Prostate gland (tissue), 2 donors: ENCODE measurements at regions not wholly inside any gene's neighbourhood (a gene's known extent, or its start where the extent isn't known, plus 50 kb on each side); places are given as distances from the start of the nearest gene placed in this dataset.

Experiments
- DNase-seq: peaks from one replicate; pipeline ENCODE4 v3.0.0-alpha.2; 2019; ENCODE audit warnings: low spot score
- H3K27ac ChIP-seq, 2 donors: fragments of 200-600 bp; sonication (generic); 2 replicates each; pipeline ENCODE4 v1.5.1; 2017 to 2019
- H3K27me3 ChIP-seq: fragments of 200-600 bp; sonication (generic); replicated peaks from 2 replicates; pipeline ENCODE4 v1.5.1; 2019; ENCODE audit not compliant: insufficient read depth
- H3K36me3 ChIP-seq, 2 donors: fragments of 200-600 bp; sonication (generic); 1 replicate in 1 of 2; 2 replicates in 1 of 2; pipeline versions ENCODE4 v1.5.1 to v1.8.1; 2017 to 2019
- H3K4me1 ChIP-seq: fragments of 200-600 bp; sonication (generic); replicated peaks from 2 replicates; pipeline ENCODE4 v1.5.1; 2019
- H3K4me3 ChIP-seq, 2 donors: fragments of 200-600 bp; sonication (generic); 2 replicates each; pipeline ENCODE4 v1.5.1; 2017 to 2019
- H3K9me3 ChIP-seq: fragments of 200-600 bp; sonication (generic); 2 replicates; pipeline ENCODE4 v1.5.1; 2017
- CTCF ChIP-seq, 4 experiments: fragments of 200-600 bp in 2 of 4; fragments of 450-650 bp in 2 of 4; sonication (generic) in 2 of 4; IDR thresholded peaks; 1 replicate in 3 of 4; 2 replicates in 1 of 4; pipeline ENCODE4 v1.5.1; 2016 to 2019; ENCODE audit warnings: antibody characterized with exemption in 4 of 4, mild to moderate bottlenecking in 2 of 4, moderate library complexity in 2 of 4
- POLR2A ChIP-seq: fragments of 450-650 bp; IDR thresholded peaks from one replicate; pipeline ENCODE4 v1.6.1; 2016; ENCODE audit warnings: antibody characterized with exemption, mild to moderate bottlenecking
- POLR2AphosphoS5 ChIP-seq: sonication (generic); formaldehyde crosslinking; IDR thresholded peaks from one replicate; pipeline ENCODE4 v1.6.1; 2017; ENCODE audit warnings: antibody characterized with exemption
- whole genome bisulfite sequencing: methylation state at CpG from one replicate; pipeline ENCODE4 v1.1.5; 2018; 5-methylcytosine and 5-hydroxymethylcytosine counted together
- intact Hi-C: fragments of 100-400 bp; cut with DNase I; formaldehyde crosslinking; loops from one replicate; pipeline ENCODE4 v1.14.2; 2022

DNA sequence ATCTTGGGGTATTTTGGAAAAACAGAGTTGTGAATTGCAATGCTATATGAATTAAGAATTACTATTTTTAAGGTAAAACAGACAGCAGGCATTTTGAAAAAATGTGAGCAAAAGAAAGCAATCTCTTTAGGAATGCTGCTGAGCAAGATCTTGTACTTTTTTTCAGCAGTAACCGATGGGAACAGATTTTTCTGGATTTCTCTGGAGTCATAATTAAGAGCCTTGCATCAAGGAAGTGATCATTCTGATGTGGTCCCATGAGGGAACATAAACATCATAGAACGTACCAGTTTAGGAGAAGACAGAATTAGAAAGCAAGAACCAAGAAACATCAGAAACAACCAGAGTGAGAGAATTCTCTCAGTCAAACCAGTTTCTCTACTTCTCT, 157.0 kb upstream of the AGR3 start:
- Histone ChIP-seq H3K27ac (no peak overlapping the region), H3K4me1 (no peaks in the 10 kb centered on the region)

DNA sequence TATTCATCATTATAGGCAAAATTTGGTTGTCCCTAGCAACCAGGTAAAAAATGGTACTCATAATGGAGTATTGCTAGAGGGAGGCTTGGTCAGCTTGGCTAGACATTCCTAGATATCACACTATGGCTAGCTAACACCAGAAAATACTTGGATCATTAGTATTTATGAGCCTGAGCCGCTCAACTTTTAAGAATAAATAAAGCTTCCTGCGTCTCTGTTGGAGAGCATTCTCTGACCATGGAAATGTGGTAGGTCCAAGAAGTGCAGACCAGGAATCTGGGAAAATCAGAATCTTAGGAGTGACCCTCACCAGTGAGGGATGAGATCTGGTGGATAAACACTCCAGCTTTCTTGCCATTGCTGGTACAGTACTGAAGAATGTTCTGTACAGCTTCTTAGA, 157.6 kb upstream of the AGR3 start:
- H3K9me3 ChIP-seq = no peaks in the 10 kb centered on the region
- WGBS = 85% methylated on average over 2 of the region's 2 CpGs
- intact Hi-C loops = no loop called here
- no peaks in the 10 kb centered on the region for H3K36me3 ChIP-seq
- H3K27me3 ChIP-seq = no peaks in the 10 kb centered on the region
- no peaks in the 10 kb centered on the region for H3K4me1 ChIP-seq
- DNase-seq = no peak
- H3K4me3 ChIP-seq = no peak overlapping the region
- TF ChIP-seq CTCF (IDR thresholded peaks at IDR 0.05) (no peak), POLR2A (no peak), POLR2AphosphoS5 (no peak)
- H3K27ac ChIP-seq = no peak overlapping the region

More for the DNA sequence above, 157.0 kb upstream of the AGR3 start:
- TF ChIP-seq POLR2A (no peak), POLR2AphosphoS5 (no peak), CTCF (IDR thresholded peaks at IDR 0.05) (no peak)
- intact Hi-C loops = no loop called here
- Histone ChIP-seq H3K36me3 (no peaks in the 10 kb centered on the region), H3K4me3 (no peak overlapping the region), H3K27me3 (no peaks in the 10 kb centered on the region), H3K9me3 (no peaks in the 10 kb centered on the region)
- 44% methylated on average over 2 of the region's 2 CpGs for WGBS
- no peak for DNase-seq

DNA sequence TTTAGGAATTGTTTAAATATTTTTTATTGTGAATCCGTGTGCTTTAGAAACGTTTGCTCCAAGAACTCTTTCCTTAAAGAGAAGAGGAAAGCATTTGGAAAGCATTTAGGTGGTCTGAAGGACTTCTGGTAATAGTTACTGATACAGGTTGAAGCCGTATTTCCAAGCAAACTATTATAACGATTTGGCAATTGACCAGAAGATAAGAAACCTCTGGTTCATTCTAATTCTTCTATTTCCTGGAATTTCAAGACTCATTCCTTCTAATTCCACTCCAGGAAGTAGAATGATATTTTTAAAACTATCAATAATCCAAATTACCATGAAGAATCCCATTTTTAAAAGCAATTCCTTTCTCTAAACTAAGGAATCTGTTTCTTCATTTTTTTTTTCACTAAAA, 158.9 kb upstream of the AGR3 start:
- Histone ChIP-seq H3K4me3 (no peak overlapping the region), H3K9me3 (no peaks in the 10 kb centered on the region), H3K36me3 (no peaks in the 10 kb centered on the region), H3K27me3 (no peaks in the 10 kb centered on the region), H3K27ac (no peak overlapping the region), H3K4me1 (no peaks in the 10 kb centered on the region)
- no peak for DNase-seq
- intact Hi-C loops = no loop called here
- 57% methylated on average over 4 of the region's 4 CpGs for WGBS
- TF ChIP-seq POLR2A (no peak), CTCF (IDR thresholded peaks at IDR 0.05) (no peak), POLR2AphosphoS5 (no peak)

GRCh38 chr7:17041324-17041723, 159.5 kb upstream of the AGR3 start:
- no peaks in the 10 kb centered on the region for H3K9me3 ChIP-seq
- WGBS = 22% methylated on average over 2 of the region's 2 CpGs
- no peak for DNase-seq
- intact Hi-C loops = no loop called here
- H3K4me3 ChIP-seq = no peak overlapping the region
- no peaks in the 10 kb centered on the region for H3K4me1 ChIP-seq
- no peak for TF ChIP-seq POLR2A
- no peak for TF ChIP-seq CTCF (IDR thresholded peaks at IDR 0.05)
- TF ChIP-seq POLR2AphosphoS5 = no peak
- H3K27me3 ChIP-seq = no peaks in the 10 kb centered on the region
- no peaks in the 10 kb centered on the region for H3K36me3 ChIP-seq
- no peak overlapping the region for H3K27ac ChIP-seq

GRCh38 chr7:17042211-17042610, 160.4 kb upstream of the AGR3 start:
- WGBS = 80% methylated on average over 2 of the region's 2 CpGs
- H3K4me1 ChIP-seq = no peaks in the 10 kb centered on the region
- no peaks in the 10 kb centered on the region for H3K27me3 ChIP-seq
- no peaks in the 10 kb centered on the region for H3K9me3 ChIP-seq
- TF ChIP-seq POLR2A = no peak
- no peak overlapping the region for H3K27ac ChIP-seq
- intact Hi-C loops = no loop called here
- H3K4me3 ChIP-seq = no peak overlapping the region
- H3K36me3 ChIP-seq = no peaks in the 10 kb centered on the region
- no peak for DNase-seq
